Mammary epithelial cell (primary cell): ENCODE measurements at regions not wholly inside any gene's neighbourhood (a gene's known extent, or its start where the extent isn't known, plus 50 kb on each side); places are given as distances from the start of the nearest gene placed in this dataset.

ENCODE experiments used
- CTCF ChIP-seq, 2 donors: IDR thresholded peaks in 1 of 2; conservative IDR thresholded peaks in 1 of 2; 2 replicates each; pipeline ENCODE4 v1.5.1; 2011 to 2012; ENCODE audit warnings: inconsistent platforms in 2 of 2, low read length in 2 of 2, mild to moderate bottlenecking in 2 of 2, control low read depth in 1 of 2, low read depth in 1 of 2; ENCODE audit not compliant: insufficient read depth in 1 of 2; ENCODE audit errors: extremely low read depth in 1 of 2
- EZH2 ChIP-seq: IDR thresholded peaks from 2 replicates; pipeline ENCODE4 v1.6.1; 2012; ENCODE audit warnings: low read length, inconsistent platforms, borderline replicate concordance

GRCh38 chr4:148955564-148956297, 513.5 kb upstream of the NR3C2 start:
- TF ChIP-seq CTCF (conservative IDR thresholded peaks at IDR 0.05 in 1 of 2, IDR thresholded peaks at IDR 0.05 in 1 of 2; ENCODE audit: extremely low read depth in 1 of 2, insufficient read depth in 1 of 2, low read depth in 1 of 2, low read length in 2 of 2) (no peak), EZH2 (no peak)
